ENCODE measurements at regions not wholly inside any gene's neighbourhood (a gene's known extent, or its start where the extent isn't known, plus 50 kb on each side); places are given as distances from the start of the nearest gene placed in this dataset.
A peak's percentile ranks its signal among the peaks of the same experiment; 100 is the strongest.
"Not testable (repeated sequence)": the region's sequence is repeated elsewhere in the genome, so short reads cannot be mapped to it uniquely, and the experiment has no call there.

DNA sequence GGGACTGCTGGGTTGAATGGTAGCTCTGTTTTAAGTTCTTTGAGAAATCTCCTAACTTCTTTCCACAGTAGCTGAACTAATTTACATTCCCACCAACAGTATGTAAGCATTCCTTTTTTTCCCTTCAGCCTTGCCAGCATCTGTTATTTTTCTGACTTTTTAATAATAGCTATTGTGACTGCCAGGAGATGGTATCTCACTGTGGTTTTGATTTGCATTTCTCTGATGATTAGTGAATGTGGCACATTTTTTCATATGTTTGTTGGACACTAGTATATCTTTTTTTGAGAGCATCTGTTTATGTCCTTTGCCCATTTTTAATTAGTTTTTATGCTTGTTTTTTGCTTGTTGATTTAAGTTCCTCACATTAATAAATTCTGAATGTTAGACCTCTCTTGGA, 990.8 kb downstream of the GATA3 start:
- no peak overlapping the region for H3K27ac ChIP-seq (ENCODE audit: low read depth in 2 of 2, low read length in 2 of 2)
- intact Hi-C loops (cut with DNase I), result no loop called here
- H3K4me3 ChIP-seq (ENCODE audit: low read length in 3 of 3), result no peak overlapping the region
- no peaks in the 10 kb centered on the region for H3K36me3 ChIP-seq (ENCODE audit: control insufficient read depth in 2 of 3, insufficient read depth in 3 of 3, low read length in 3 of 3)
- H3K27me3 ChIP-seq (ENCODE audit: control insufficient read depth, insufficient read depth, low read length), result no peaks in the 10 kb centered on the region
- peaks cover 0 to 7% (median 2%) of the 10 kb centered on the region in 3 donors for H3K9me3 ChIP-seq (ENCODE audit: control insufficient read depth in 2 of 3, insufficient read depth in 1 of 3, low read length in 3 of 3)
- no peak overlapping the region for H3K9ac ChIP-seq (ENCODE audit: low read length in 3 of 3)
- DNase-seq (no peak), FAIRE-seq (no peak)
- no peaks in the 10 kb centered on the region for H3K4me1 ChIP-seq (ENCODE audit: control insufficient read depth in 2 of 3, insufficient read depth in 2 of 3, low read depth in 1 of 3, low read length in 3 of 3)
- TF ChIP-seq, protein P1, sequence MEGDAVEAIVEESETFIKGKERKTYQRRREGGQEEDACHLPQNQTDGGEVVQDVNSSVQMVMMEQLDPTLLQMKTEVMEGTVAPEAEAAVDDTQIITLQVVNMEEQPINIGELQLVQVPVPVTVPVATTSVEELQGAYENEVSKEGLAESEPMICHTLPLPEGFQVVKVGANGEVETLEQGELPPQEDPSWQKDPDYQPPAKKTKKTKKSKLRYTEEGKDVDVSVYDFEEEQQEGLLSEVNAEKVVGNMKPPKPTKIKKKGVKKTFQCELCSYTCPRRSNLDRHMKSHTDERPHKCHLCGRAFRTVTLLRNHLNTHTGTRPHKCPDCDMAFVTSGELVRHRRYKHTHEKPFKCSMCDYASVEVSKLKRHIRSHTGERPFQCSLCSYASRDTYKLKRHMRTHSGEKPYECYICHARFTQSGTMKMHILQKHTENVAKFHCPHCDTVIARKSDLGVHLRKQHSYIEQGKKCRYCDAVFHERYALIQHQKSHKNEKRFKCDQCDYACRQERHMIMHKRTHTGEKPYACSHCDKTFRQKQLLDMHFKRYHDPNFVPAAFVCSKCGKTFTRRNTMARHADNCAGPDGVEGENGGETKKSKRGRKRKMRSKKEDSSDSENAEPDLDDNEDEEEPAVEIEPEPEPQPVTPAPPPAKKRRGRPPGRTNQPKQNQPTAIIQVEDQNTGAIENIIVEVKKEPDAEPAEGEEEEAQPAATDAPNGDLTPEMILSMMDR (IDR thresholded peaks at IDR 0.05; ENCODE audit: borderline replicate concordance, extremely low read depth, insufficient read depth), result no peak

DNA sequence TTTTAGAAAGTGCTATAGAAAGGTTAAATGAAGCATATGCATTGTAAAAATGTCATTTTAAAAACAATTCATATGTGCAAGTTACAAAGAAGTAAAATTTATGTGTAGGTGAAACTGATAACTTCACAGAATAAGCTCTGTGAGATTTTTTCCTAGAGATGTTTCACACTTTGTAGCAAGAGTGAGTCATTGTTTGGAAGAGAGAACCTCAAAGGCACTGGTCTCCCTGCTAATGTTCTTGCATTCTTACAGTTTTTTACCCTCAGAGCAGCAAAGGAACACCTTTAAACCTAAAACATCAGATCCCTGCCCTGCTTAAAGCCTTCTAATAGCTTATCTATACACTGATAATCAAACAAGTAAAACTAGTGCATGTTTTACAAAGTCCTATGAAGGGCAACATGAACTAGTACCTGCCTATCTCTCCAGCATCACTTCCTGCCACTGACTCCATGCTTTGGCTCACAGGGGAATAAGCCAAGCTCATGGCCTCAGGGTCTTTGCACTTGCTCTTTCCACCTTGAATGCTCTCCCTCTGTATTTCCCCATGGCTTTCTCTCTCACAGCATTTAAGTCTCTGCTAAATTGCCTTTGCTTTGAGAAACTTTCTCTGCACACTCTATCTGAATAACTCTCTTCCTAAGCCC, 997.0 kb downstream of the GATA3 start:
- intact Hi-C loops (cut with DNase I), result no loop called here
- FAIRE-seq, result no peak

DNA sequence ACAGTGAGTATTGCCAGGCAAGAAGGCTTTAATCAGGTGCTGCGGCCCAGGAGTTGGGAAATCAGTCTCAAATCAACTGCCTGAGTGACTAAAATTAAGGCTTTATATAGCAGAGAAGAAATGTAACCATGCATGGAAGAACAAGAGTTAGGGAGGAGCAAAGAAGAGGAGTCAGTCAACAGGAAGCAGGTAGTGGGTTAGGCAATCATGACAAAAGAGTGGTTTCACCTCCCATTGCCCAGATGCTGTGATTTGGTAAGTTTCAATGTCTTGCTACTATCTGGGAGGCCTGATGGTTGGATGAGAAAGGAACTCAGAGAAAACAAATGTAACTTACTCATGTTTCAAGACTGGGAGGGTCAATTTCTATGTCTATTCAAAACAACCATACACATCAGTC, 998.3 kb downstream of the GATA3 start:
- intact Hi-C loops (cut with DNase I), result no loop called here
- DNase-seq (no peak), FAIRE-seq (no peak)
- Histone ChIP-seq H3K4me1 (ENCODE audit: control insufficient read depth in 2 of 3, insufficient read depth in 2 of 3, low read depth in 1 of 3, low read length in 3 of 3) (no peaks in the 10 kb centered on the region), H3K9me3 (ENCODE audit: control insufficient read depth in 2 of 3, insufficient read depth in 1 of 3, low read length in 3 of 3) (peaks cover 0 to 2% (median 0%) of the 10 kb centered on the region in 3 donors), H3K27ac (ENCODE audit: low read depth in 2 of 2, low read length in 2 of 2) (no peak overlapping the region), H3K36me3 (ENCODE audit: control insufficient read depth in 2 of 3, insufficient read depth in 3 of 3, low read length in 3 of 3) (no peaks in the 10 kb centered on the region), H3K4me3 (ENCODE audit: low read length in 3 of 3) (no peak overlapping the region), H3K9ac (ENCODE audit: low read length in 3 of 3) (no peak overlapping the region), H3K27me3 (ENCODE audit: control insufficient read depth, insufficient read depth, low read length) (no peaks in the 10 kb centered on the region)
- TF ChIP-seq, protein P1 (IDR thresholded peaks at IDR 0.05; ENCODE audit: borderline replicate concordance, extremely low read depth, insufficient read depth), result no peak

More for the DNA sequence above, 997.0 kb downstream of the GATA3 start:
- no peaks in the 10 kb centered on the region for H3K27me3 ChIP-seq (ENCODE audit: control insufficient read depth, insufficient read depth, low read length)
- H3K4me3 ChIP-seq (ENCODE audit: low read length in 3 of 3), result no peak overlapping the region
- no peaks in the 10 kb centered on the region for H3K36me3 ChIP-seq (ENCODE audit: control insufficient read depth in 2 of 3, insufficient read depth in 3 of 3, low read length in 3 of 3)
- TF ChIP-seq, protein P1 (IDR thresholded peaks at IDR 0.05; ENCODE audit: borderline replicate concordance, extremely low read depth, insufficient read depth), result no peak
- H3K27ac ChIP-seq (ENCODE audit: low read depth in 2 of 2, low read length in 2 of 2), result no peak overlapping the region
- H3K9me3 ChIP-seq (ENCODE audit: control insufficient read depth in 2 of 3, insufficient read depth in 1 of 3, low read length in 3 of 3), result peaks cover 0 to 2% (median 0%) of the 10 kb centered on the region in 3 donors
- H3K4me1 ChIP-seq (ENCODE audit: control insufficient read depth in 2 of 3, insufficient read depth in 2 of 3, low read depth in 1 of 3, low read length in 3 of 3), result no peaks in the 10 kb centered on the region
- H3K9ac ChIP-seq (ENCODE audit: low read length in 3 of 3), result no peak overlapping the region
- no peak for DNase-seq

DNA sequence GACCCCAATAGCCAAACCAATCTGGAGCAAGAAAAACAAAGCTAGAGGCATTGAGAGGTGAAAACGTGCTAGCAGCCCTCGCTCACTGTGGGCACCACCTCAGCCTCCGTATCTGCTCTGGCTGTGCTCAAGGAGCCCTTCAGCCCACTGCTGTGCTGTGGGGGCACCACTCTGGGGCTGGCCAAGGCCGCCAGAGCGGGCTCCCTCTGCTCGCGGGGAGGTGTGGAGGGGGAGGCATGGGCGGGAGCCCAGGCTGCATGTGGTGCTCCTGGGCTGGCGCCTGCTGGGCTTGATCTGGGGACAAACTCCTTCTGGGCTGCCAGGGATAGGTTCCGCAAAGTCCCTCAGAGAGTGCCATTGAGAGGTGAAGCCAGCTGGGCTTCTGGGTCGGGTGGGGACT, 1002.0 kb downstream of the GATA3 start:
- no peaks in the 10 kb centered on the region for H3K36me3 ChIP-seq (ENCODE audit: control insufficient read depth in 2 of 3, insufficient read depth in 3 of 3, low read length in 3 of 3)
- no peaks in the 10 kb centered on the region for H3K27me3 ChIP-seq (ENCODE audit: control insufficient read depth, insufficient read depth, low read length)
- no peaks in the 10 kb centered on the region for H3K4me1 ChIP-seq (ENCODE audit: control insufficient read depth in 2 of 3, insufficient read depth in 2 of 3, low read depth in 1 of 3, low read length in 3 of 3)
- intact Hi-C loops (cut with DNase I), result no loop called here
- DNase-seq (peak in 1 of 5 donors; percentile 54), FAIRE-seq (no peak)
- TF ChIP-seq, protein P1 (IDR thresholded peaks at IDR 0.05; ENCODE audit: borderline replicate concordance, extremely low read depth, insufficient read depth), result no peak
- H3K9me3 ChIP-seq (ENCODE audit: control insufficient read depth in 2 of 3, insufficient read depth in 1 of 3, low read length in 3 of 3), result no peaks in the 10 kb centered on the region
- H3K4me3 ChIP-seq (ENCODE audit: low read length in 3 of 3), result no peak overlapping the region
- no peak overlapping the region for H3K9ac ChIP-seq (ENCODE audit: low read length in 3 of 3)
- H3K27ac ChIP-seq (ENCODE audit: low read depth in 2 of 2, low read length in 2 of 2), result no peak overlapping the region

DNA sequence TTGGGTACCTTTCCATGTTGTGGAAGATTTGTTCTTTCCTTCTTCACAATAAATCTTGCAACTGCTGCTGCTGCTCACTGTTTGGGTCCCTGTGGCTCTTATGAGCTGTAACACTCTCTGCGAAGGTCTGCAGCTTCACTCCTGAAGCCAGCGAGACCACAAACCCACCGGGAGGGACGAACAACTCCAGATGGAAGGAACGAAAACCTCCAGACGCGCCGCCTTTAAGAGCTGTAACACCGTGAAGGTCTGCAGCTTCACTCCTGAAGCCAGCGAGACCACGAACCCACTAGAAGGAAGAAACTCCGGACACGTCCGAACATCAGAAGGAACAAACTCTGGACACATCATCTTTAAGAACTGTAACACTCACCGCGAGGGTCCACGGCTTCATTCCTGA, 1002.8 kb downstream of the GATA3 start:
- intact Hi-C loops (cut with DNase I); DNase-seq; H3K9me3 ChIP-seq (ENCODE audit: control insufficient read depth in 2 of 3, insufficient read depth in 1 of 3, low read length in 3 of 3); H3K9ac ChIP-seq (ENCODE audit: low read length in 3 of 3); H3K4me1 ChIP-seq (ENCODE audit: control insufficient read depth in 2 of 3, insufficient read depth in 2 of 3, low read depth in 1 of 3, low read length in 3 of 3); FAIRE-seq; H3K36me3 ChIP-seq (ENCODE audit: control insufficient read depth in 2 of 3, insufficient read depth in 3 of 3, low read length in 3 of 3); H3K27ac ChIP-seq (ENCODE audit: low read depth in 2 of 2, low read length in 2 of 2); H3K27me3 ChIP-seq (ENCODE audit: control insufficient read depth, insufficient read depth, low read length); H3K4me3 ChIP-seq (ENCODE audit: low read length in 3 of 3): not testable (repeated sequence)

Data from kidney (tissue), 13 donors.